Fibroblast of the aortic adventitia (primary cell): ENCODE measurements at regions not wholly inside any gene's neighbourhood (a gene's known extent, or its start where the extent isn't known, plus 50 kb on each side); places are given as distances from the start of the nearest gene placed in this dataset.

Source experiments
- DNase-seq: peaks from one replicate; pipeline ENCODE4 v3.0.0-alpha.2; 2010; ENCODE audit warnings: low read depth
- H3K4me3 ChIP-seq: 2 replicates; pipeline ENCODE4 v1.5.1; 2011; ENCODE audit warnings: low read depth, mild to moderate bottlenecking, control low read depth, low read length, moderate library complexity
- CTCF ChIP-seq: IDR thresholded peaks from 2 replicates; pipeline ENCODE4 v1.5.1; 2011; ENCODE audit warnings: mild to moderate bottlenecking, low read length, control low read depth, inconsistent platforms; ENCODE audit not compliant: insufficient read depth

DNA sequence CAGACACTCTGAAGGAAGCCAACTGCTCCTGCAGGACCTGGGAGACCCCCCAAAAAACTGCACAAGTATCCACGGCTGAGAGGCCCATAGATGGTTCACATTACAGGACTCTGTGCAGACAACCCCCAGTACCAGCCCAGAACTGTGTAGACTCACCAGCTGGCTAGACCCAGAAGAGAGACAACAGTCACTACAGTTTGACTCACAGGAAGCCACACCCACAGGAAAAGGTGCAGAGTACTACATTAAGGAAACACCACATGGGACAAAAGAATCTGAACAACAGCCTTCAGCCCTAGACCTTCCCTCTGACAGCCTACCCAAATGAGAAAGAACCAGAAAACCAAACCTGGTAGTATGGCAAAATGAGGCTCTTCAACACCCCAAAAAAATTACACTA, 281.2 kb upstream of the RGMB start:
- H3K4me3 ChIP-seq = no peak overlapping the region
- TF ChIP-seq CTCF = no peak
- DNase-seq = no peak

DNA sequence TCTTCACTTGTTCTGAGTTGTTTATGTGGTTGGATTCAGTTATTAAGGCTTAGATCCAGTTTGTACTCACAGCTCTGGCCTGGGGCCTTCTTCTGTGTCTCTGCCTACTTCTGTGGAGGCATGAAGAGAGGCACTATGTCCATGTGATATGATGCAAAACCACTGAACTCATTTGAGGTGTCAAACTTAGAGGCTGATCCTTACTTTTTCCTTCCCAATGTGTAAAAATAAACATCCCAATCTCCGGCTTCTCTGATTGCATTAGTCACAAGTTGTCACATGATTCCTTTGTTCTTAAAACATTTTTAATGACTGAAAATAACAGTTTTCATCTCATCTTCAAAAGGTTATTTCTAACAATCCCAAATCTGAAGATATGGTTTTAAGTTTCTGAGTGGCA, 276.0 kb upstream of the RGMB start:
- DNase-seq = peak; percentile 8
- no peak for TF ChIP-seq CTCF

DNA sequence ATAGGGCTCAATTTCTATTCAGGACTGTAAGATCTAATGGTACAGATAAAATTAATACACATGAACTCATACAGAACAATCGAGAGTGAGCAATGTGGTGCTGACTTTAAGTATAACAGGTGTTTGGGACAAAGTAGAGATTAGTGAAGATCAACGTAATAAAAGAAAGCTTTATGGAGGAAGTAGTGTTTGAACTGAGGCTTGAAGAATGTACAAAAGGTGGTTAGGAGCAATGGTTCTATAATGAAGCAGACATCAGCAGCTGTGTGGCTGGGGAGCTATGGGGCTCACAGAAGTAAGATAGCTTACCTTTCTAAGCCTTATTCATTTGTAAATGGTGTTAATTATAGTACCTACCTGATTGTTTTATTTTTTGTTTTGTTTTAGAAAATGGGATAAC, 275.4 kb upstream of the RGMB start:
- no peak for TF ChIP-seq CTCF
- DNase-seq = no peak
- H3K4me3 ChIP-seq = no peak overlapping the region

More for the DNA sequence above, 276.0 kb upstream of the RGMB start:
- H3K4me3 ChIP-seq = no peak overlapping the region

DNA sequence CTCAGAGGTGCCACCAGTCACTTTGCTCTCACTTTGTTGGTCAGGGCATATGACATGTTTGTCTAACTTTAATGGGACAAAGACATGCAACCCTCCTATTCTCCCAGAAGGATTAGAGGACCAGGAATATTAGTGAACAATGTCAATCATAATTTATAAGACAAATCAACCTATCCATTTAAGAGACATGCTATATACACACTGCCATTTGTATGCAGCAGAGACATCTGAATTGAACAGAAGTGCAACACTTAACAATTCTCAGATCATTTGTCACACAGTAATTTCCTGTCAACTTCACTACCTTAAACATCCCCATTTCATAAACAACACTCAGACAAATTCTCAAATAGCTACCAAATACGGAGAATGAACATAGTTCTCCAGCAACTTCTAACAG, 273.6 kb upstream of the RGMB start:
- H3K4me3 ChIP-seq = no peak overlapping the region
- DNase-seq = no peak
- no peak for TF ChIP-seq CTCF

- H3K4me3 ChIP-seq = no peak overlapping the region
- TF ChIP-seq CTCF = no peak
- no peak for DNase-seq
Observed at GRCh38 chr5:98500811-98501210, 272.7 kb upstream of the RGMB start.

- TF ChIP-seq CTCF = no peak
- no peak overlapping the region for H3K4me3 ChIP-seq
- no peak for DNase-seq
Observed at GRCh38 chr5:98503616-98504015, 269.8 kb upstream of the RGMB start.

GRCh38 chr5:98504505-98504904, 269.0 kb upstream of the RGMB start:
- no peak for TF ChIP-seq CTCF
- no peak for DNase-seq
- H3K4me3 ChIP-seq = no peak overlapping the region
